Ascending aorta (tissue), 2 donors: ENCODE measurements at regions not wholly inside any gene's neighbourhood (a gene's known extent, or its start where the extent isn't known, plus 50 kb on each side); places are given as distances from the start of the nearest gene placed in this dataset.

ENCODE experiments used
- DNase-seq, 2 donors: peaks; one replicate each; pipeline ENCODE4 v3.0.0-alpha.2; 2019; ENCODE audit warnings: low spot score in 2 of 2
- H3K27ac ChIP-seq, 2 donors: fragments of 200-600 bp; sonication (generic); one replicate each; pipeline ENCODE4 v1.5.1; 2016 to 2017; ENCODE audit warnings: mild to moderate bottlenecking in 1 of 2
- H3K27me3 ChIP-seq: fragments of 200-600 bp; sonication (generic); one replicate; pipeline ENCODE4 v1.5.1; 2017
- H3K36me3 ChIP-seq, 2 donors: fragments of 200-600 bp; sonication (generic); one replicate each; pipeline ENCODE4 v1.5.1; 2016
- H3K4me1 ChIP-seq, 2 donors: fragments of 200-600 bp; sonication (generic); one replicate each; pipeline ENCODE4 v1.5.1; 2016 to 2017; ENCODE audit warnings: mild to moderate bottlenecking in 1 of 2
- H3K4me3 ChIP-seq, 2 donors: fragments of 200-600 bp; sonication (generic); one replicate each; pipeline ENCODE4 v1.5.1; 2016 to 2017; ENCODE audit warnings: mild to moderate bottlenecking in 1 of 2
- H3K9me3 ChIP-seq, 2 donors: fragments of 200-600 bp; sonication (generic); one replicate each; pipeline ENCODE4 v1.5.1; 2016
- intact Hi-C: fragments of 100-400 bp; cut with DNase I; formaldehyde crosslinking; loops from one replicate; pipeline ENCODE4 v1.15.1; 2023
- TF ChIP-seq, protein P1 (sequence below), 3 experiments: fragments of 200-600 bp in 2 of 3; fragments of 450-650 bp in 1 of 3; sonication (generic) in 2 of 3; IDR thresholded peaks; one replicate each; pipeline ENCODE4 v1.5.1; 2016 to 2019; ENCODE audit warnings: antibody characterized with exemption in 3 of 3, mild to moderate bottlenecking in 1 of 3, moderate library complexity in 1 of 3

DNA sequence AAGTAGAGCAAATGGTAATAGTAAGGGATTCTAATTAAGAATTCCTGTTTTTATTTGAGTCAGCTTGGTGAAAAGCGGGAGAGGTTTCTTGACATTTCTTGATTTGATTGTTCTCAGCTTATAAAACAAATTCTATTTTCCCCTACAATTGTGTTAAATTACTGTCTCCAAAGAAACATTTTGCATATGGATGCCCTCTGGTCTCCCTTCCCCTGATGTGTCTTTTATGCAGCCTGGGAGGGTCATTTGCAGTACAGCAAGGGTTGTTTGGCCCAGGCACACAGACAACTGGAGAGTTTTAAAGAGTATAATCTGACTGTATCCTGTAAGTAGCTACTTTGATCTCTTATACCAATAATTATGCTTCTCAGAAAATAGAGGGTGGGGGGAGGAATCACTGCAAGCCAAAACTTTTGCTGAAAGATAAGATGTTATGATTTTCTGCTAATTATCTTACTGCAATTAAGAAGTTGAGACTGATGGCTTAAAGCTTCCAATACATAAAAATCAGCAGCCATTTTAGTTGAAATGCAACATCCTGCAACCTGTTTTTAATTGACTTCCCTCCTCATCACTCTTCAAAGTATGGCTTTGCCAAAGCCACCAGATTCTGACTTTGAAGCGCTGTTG lies 204.1 kb upstream of the SEMA6A start:
- DNase-seq, result no peak
- TF ChIP-seq, protein P1, sequence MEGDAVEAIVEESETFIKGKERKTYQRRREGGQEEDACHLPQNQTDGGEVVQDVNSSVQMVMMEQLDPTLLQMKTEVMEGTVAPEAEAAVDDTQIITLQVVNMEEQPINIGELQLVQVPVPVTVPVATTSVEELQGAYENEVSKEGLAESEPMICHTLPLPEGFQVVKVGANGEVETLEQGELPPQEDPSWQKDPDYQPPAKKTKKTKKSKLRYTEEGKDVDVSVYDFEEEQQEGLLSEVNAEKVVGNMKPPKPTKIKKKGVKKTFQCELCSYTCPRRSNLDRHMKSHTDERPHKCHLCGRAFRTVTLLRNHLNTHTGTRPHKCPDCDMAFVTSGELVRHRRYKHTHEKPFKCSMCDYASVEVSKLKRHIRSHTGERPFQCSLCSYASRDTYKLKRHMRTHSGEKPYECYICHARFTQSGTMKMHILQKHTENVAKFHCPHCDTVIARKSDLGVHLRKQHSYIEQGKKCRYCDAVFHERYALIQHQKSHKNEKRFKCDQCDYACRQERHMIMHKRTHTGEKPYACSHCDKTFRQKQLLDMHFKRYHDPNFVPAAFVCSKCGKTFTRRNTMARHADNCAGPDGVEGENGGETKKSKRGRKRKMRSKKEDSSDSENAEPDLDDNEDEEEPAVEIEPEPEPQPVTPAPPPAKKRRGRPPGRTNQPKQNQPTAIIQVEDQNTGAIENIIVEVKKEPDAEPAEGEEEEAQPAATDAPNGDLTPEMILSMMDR (IDR thresholded peaks at IDR 0.05), result no peak
- no peaks in the 10 kb centered on the region for H3K27me3 ChIP-seq
- intact Hi-C loops, result no loop called here
- no peak overlapping the region for H3K4me3 ChIP-seq
- H3K9me3 ChIP-seq, result no peaks in the 10 kb centered on the region
- H3K36me3 ChIP-seq, result no peaks in the 10 kb centered on the region
- no peaks in the 10 kb centered on the region for H3K4me1 ChIP-seq
- no peak overlapping the region for H3K27ac ChIP-seq

DNA sequence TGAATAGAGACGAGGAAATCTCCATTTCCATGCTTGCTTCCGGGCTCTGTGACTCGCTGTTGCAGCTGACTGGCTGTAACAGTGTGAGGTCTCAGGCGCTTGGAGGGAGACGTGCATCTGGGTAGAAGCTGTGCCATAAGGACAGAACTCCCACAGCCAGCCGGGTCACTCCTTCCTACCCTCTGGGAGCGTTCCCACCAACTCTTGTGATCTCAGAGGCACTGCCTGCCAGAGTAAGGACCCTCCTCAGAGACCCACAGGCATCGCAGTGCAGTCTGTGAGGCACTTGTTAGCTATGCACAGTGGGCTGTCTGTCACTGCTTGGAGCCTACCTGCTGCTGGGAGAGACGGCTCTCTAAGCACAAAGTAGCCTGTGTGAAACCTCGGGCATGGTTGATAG lies 203.4 kb upstream of the SEMA6A start:
- no peak overlapping the region for H3K27ac ChIP-seq
- DNase-seq, result no peak
- TF ChIP-seq, protein P1 (IDR thresholded peaks at IDR 0.05), result no peak
- no peaks in the 10 kb centered on the region for H3K36me3 ChIP-seq
- H3K4me1 ChIP-seq, result no peaks in the 10 kb centered on the region
- H3K4me3 ChIP-seq, result no peak overlapping the region
- no peaks in the 10 kb centered on the region for H3K9me3 ChIP-seq
- intact Hi-C loops, result no loop called here
- H3K27me3 ChIP-seq, result no peaks in the 10 kb centered on the region

DNA sequence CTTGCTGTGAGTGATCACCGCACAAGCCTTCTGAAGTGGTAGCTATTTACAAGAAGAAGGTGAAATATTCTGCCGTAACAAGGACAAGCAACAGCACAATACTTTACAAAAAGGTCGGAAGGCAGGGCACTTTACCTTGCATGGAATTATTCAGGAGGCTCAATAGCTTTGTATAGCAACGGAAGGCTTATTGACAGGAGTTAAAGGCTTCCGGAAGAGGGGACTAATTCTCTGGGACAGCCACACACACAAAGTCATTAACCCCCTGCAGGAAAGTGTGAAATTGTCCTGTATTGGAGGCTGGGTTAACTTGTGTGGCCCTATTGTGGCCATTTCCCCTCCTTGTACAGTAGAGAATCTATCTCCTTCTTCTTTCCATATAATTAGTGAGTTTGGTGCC lies 199.3 kb upstream of the SEMA6A start:
- Histone ChIP-seq H3K9me3 (no peaks in the 10 kb centered on the region), H3K4me1 (no peaks in the 10 kb centered on the region), H3K36me3 (no peaks in the 10 kb centered on the region), H3K4me3 (no peak overlapping the region), H3K27ac (no peak overlapping the region), H3K27me3 (no peaks in the 10 kb centered on the region)
- TF ChIP-seq, protein P1 (IDR thresholded peaks at IDR 0.05), result no peak
- intact Hi-C loops, result no loop called here
- DNase-seq, result no peak

DNA sequence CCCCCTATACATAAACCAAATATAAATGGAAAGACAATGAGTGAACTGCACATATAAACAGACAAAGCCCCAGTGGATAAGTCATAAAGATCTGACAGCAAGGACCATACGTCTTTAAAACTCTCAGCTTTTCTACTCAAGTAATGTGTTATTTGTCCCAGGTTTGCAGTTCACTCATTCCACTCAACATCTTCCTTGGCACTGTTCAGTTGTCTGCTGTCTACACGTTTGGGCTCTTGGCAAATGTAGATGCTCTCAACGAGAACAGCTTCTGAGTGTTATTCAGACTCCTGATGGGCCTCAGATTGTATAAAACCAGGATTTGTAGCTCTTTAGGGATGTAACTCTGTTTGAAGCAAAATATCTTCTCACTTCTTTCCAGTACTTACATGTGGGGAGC lies 198.2 kb upstream of the SEMA6A start:
- intact Hi-C loops, result no loop called here
- DNase-seq, result no peak

DNA sequence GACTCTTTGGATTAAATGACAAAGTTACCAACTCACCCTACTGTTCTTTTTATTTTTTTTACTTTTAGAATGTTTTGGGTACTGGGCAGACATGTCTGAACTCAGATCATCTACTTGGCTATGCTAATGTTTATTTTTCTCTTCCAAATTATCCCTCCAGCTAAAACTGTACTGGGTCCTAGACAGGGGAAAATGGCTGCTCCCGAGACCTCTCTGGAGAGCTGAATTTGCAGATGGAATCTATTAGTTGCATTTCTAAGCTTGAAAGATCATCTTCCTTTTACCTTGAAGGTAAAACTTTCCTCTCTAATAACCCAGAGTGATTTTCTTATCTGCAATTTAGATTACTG lies 197.5 kb upstream of the SEMA6A start:
- Histone ChIP-seq H3K36me3 (no peaks in the 10 kb centered on the region), H3K4me1 (no peaks in the 10 kb centered on the region), H3K27ac (no peak overlapping the region), H3K4me3 (no peak overlapping the region), H3K9me3 (no peaks in the 10 kb centered on the region), H3K27me3 (no peaks in the 10 kb centered on the region)
- TF ChIP-seq, protein P1 (IDR thresholded peaks at IDR 0.05), result no peak
- DNase-seq, result no peak
- intact Hi-C loops, result no loop called here

More for the DNA sequence above, 198.2 kb upstream of the SEMA6A start:
- Histone ChIP-seq H3K9me3 (no peaks in the 10 kb centered on the region), H3K27ac (no peak overlapping the region), H3K27me3 (no peaks in the 10 kb centered on the region), H3K4me3 (no peak overlapping the region), H3K4me1 (no peaks in the 10 kb centered on the region), H3K36me3 (no peaks in the 10 kb centered on the region)
- TF ChIP-seq, protein P1 (IDR thresholded peaks at IDR 0.05), result no peak
